IPS-11a (cell line): ENCODE measurements at regions not wholly inside any gene's neighbourhood (a gene's known extent, or its start where the extent isn't known, plus 50 kb on each side); places are given as distances from the start of the nearest gene placed in this dataset.
"Not testable (repeated sequence)": the region's sequence is repeated elsewhere in the genome, so short reads cannot be mapped to it uniquely, and the experiment has no call there.

Source experiments
- H3K4me3 ChIP-seq: one replicate; pipeline ENCODE4 v1.5.1; 2013; ENCODE audit warnings: low read depth, low read length, control low read depth

GRCh38 chr16:29061467-29061921, 76.6 kb downstream of the LAT start:
- not testable (repeated sequence) for H3K4me3 ChIP-seq

- H3K4me3 ChIP-seq, result not testable (repeated sequence)
These were observed 75.4 kb downstream of the LAT start for GRCh38 chr16:29060022-29060810.

GRCh38 chr16:29059575-29059974, 74.7 kb downstream of the LAT start:
- not testable (repeated sequence) for H3K4me3 ChIP-seq
